ENCODE measurements at regions not wholly inside any gene's neighbourhood (a gene's known extent, or its start where the extent isn't known, plus 50 kb on each side); places are given as distances from the start of the nearest gene placed in this dataset.

- no peak for TF ChIP-seq CTCF (IDR thresholded peaks at IDR 0.05)
- no peak for TF ChIP-seq POLR2AphosphoS5 (IDR thresholded peaks at IDR 0.05)
These were observed 62.7 kb upstream of the USP9X start for GRCh38 chrX:41022566-41022965.

All from breast epithelium (tissue), 3 donors.